ACHN (cell line): ENCODE measurements at regions not wholly inside any gene's neighbourhood (a gene's known extent, or its start where the extent isn't known, plus 50 kb on each side); places are given as distances from the start of the nearest gene placed in this dataset.
A peak's percentile ranks its signal among the peaks of the same experiment; 100 is the strongest.

ENCODE experiments used
- DNase-seq: peaks from one replicate; pipeline ENCODE4 v3.0.0-alpha.2; 2015
- in situ Hi-C: cut with HindIII; loops from 2 replicates; pipeline ENCODE4 v1.10.0; 2017; ENCODE audit warnings: low sequenced_read_pairs, low pct_ligation_motif_present, low pct_unique_long_range_greater_than_20kb

DNA sequence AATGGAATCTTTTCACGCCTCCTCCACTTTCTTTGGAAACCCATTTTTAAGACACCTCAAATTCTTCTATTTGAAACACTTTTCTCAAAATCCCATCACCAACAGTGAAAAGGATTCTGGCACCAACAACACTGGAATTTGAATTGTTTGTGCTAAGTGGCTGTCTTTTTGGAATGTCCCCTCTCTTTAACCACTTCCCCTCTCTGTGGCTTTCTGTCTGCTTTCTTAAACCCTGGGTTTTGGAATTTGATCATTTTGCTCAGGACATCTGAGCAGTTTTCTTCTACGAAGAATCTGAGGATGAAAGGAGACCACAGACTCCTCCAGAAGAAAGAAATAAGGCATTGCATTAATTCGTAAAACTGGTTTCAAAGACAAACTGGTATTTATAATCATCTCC, 89.0 kb downstream of the MXRA5 start:
- in situ Hi-C loops = no loop called here
- DNase-seq = no peak

- in situ Hi-C loops = no loop called here
Measured at GRCh38 chrX:3256868-3257267, 89.6 kb downstream of the MXRA5 start.

GRCh38 chrX:3252744-3253143, 93.7 kb downstream of the MXRA5 start:
- DNase-seq = no peak
- in situ Hi-C loops = no loop called here

More at GRCh38 chrX:3256868-3257267, 89.6 kb downstream of the MXRA5 start:
- no peak for DNase-seq

DNA sequence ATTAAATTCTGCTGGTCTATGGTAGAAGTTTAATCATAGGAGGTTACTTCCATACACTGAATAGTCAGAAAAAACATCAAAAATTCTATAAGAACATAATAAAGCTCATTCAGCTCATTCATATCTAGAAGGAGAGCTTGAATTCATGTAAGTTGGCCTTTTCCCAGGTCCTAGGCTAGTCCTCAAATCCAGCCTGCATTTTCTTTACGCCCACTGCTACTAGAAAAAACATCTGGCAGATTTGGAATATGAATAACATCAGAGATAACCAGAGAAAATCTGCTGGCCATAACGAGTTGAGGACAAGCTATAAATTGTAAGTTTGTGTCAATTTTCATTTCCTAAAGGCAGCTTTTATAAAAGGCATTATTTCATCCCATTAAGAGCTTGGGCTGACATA, 95.5 kb downstream of the MXRA5 start:
- no peak for DNase-seq
- in situ Hi-C loops = no loop called here

- peak; percentile 12 for DNase-seq
- in situ Hi-C loops = no loop called here
Measured at GRCh38 chrX:3244955-3245354, 101.5 kb downstream of the MXRA5 start.

- peak; percentile 1 for DNase-seq
- in situ Hi-C loops = no loop called here
Measured at GRCh38 chrX:3244203-3244743, 102.2 kb downstream of the MXRA5 start.

GRCh38 chrX:3232262-3232923, 114.1 kb downstream of the MXRA5 start:
- in situ Hi-C loops = no loop called here
- DNase-seq = no peak

GRCh38 chrX:3231766-3232165, 114.7 kb downstream of the MXRA5 start:
- in situ Hi-C loops = no loop called here
- DNase-seq = no peak

DNA sequence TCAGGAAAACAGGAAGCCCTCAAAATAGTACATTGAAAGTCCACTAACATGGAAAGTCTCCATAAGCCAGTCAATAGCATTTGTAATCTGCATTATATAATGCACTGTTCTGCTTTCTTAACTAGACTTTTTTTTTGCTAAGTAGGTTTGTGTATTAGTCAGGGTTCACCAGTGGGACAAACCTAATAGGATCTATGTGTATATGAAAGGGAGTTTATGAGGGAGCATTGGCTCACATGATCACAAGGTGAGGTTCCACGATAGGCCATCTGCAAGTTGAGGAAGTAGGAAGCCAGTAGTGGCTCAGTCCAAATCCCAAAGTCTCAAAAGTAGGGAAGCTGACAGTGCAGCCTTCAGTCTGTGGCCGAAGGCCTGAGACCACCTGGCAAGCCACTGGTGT, 116.0 kb downstream of the MXRA5 start:
- in situ Hi-C loops = no loop called here
- DNase-seq = no peak

- DNase-seq = no peak
- in situ Hi-C loops = no loop called here
Measured at GRCh38 chrX:3227526-3227925, 118.9 kb downstream of the MXRA5 start.

- DNase-seq = no peak
- in situ Hi-C loops = no loop called here
Measured at GRCh38 chrX:3226087-3226486, 120.4 kb downstream of the MXRA5 start.

DNA sequence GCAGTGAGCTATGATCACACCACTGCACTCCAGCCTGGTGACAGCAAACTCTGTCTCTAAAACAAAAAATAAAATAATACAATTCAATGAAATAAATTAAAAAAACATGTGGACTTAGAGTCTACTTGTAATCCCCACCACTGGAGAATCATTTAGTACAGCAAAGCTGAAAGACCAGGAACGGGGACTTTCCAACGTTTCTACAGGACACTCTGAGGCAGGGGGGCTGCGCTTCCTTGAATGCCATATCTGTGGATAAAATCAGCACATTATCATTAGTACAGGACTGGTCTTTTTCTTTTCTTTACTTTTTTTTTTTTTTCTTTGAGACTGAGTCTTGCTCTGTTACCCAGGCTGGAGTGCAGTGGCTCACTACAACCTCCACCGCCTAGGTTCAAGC, 124.8 kb downstream of the MXRA5 start:
- DNase-seq = no peak
- in situ Hi-C loops = no loop called here

GRCh38 chrX:3219667-3220066, 126.8 kb downstream of the MXRA5 start:
- in situ Hi-C loops = no loop called here
- DNase-seq = no peak

- no peak for DNase-seq
- in situ Hi-C loops = no loop called here
Measured at GRCh38 chrX:3219231-3219630, 127.2 kb downstream of the MXRA5 start.

DNA sequence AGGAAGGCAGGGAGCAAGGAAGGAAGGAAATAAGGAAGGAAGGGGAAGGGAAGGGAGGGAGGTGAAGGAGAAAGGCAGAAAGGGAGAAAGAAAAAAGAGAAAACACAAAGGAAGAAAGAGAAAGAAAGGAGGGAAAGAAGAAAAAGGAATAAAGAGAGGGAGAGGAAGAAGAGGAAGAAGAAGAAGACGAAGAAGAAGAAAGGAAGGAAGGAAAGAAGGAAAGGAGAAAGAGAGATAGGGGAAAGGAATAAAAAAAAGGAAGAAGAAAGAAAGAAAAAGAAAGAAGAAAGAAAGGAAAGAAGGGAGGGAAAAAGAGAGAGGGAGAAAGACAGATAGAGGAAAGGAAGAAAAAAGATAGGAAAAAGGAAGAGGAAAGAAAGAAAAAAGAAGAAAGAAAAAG, 128.0 kb downstream of the MXRA5 start:
- in situ Hi-C loops = no loop called here
- DNase-seq = no peak

GRCh38 chrX:3216581-3217180, 129.8 kb downstream of the MXRA5 start:
- no peak for DNase-seq
- in situ Hi-C loops = no loop called here

- DNase-seq = no peak
- in situ Hi-C loops = no loop called here
Measured at GRCh38 chrX:3215249-3215648, 131.2 kb downstream of the MXRA5 start.

DNA sequence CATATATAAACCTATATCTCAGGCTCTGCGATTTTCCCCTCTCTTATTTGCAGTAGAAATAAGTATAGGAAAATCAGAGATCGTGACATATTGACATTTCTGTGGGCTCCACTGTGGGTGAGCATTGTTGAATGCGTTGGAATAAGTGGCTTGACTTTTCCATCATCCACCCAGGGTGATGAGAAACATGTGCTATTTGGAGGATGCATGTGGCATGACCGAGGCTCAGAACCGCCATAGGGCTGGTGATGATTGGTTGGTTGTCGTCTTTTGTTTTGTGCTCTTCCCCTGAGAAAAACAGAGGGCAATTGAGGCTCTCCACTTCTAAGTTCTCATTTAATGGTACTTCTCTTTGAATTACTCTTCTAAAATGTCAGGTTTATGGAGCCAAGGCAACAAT, 140.1 kb downstream of the MXRA5 start:
- DNase-seq = no peak
- in situ Hi-C loops = no loop called here

DNA sequence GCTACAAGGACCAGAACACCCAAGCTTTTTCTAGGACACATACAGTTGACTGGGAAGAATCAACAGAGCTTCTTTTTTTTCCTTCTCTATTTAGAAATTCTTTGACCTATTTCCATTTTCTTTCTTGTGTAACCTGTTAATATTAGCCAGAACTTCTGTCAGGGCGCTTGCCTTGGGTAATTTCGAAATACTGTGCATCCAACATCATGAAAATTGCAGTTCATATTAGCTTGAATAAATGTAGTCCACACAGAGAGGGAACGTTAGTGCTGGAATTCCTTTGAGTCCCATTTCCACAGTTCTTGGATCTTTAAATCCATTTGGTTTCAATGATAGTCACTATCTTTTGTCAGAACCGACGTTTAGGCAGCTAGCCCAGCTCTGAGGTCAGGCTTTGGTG, 141.8 kb downstream of the MXRA5 start:
- in situ Hi-C loops = no loop called here
- DNase-seq = no peak

DNA sequence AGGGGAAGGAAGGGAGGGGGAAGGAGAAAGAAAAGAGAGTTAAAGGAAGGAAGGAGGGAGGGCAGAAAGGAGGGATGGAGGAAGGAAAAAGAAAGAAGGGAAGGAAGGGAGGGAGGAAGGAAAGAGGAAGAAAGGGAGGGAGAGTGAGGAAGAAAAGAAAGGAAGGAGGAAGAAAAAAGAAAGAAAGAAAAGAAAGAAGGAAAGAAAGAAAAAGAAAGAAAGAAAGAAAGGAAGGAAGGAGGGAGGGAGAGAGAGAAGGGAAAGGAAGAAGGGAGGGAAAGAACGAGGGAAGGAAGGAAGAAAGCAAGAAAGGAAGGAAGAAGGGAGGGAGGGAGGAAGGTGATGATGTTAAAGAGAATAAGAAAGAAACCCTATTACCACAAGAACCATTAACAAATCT, 150.6 kb downstream of the MXRA5 start:
- DNase-seq = no peak
- in situ Hi-C loops = no loop called here
